ENCODE measurements at regions not wholly inside any gene's neighbourhood (a gene's known extent, or its start where the extent isn't known, plus 50 kb on each side); places are given as distances from the start of the nearest gene placed in this dataset.

DNA sequence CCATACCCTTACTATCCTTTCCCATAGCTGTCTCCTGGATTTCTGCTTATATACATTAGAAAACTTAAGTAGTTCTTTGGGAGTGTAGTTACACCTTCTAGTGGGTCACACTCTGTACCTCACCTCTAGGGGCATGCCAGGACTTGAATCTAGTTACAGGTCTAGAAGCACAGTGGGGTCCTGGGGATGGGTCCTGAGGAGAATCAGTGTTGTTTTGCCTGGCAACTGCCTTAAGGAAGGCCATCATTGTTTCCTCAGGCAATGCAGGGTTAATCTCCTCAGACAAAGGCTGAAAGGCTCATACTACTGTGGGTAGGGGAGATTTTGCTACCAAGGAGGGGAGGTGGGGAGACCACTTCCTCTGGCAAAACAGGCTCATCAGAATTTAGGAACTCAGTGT lies 750.3 kb downstream of the FAT4 start:
- TF ChIP-seq, protein P1, sequence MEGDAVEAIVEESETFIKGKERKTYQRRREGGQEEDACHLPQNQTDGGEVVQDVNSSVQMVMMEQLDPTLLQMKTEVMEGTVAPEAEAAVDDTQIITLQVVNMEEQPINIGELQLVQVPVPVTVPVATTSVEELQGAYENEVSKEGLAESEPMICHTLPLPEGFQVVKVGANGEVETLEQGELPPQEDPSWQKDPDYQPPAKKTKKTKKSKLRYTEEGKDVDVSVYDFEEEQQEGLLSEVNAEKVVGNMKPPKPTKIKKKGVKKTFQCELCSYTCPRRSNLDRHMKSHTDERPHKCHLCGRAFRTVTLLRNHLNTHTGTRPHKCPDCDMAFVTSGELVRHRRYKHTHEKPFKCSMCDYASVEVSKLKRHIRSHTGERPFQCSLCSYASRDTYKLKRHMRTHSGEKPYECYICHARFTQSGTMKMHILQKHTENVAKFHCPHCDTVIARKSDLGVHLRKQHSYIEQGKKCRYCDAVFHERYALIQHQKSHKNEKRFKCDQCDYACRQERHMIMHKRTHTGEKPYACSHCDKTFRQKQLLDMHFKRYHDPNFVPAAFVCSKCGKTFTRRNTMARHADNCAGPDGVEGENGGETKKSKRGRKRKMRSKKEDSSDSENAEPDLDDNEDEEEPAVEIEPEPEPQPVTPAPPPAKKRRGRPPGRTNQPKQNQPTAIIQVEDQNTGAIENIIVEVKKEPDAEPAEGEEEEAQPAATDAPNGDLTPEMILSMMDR (IDR thresholded peaks at IDR 0.05; ENCODE audit: control extremely low read depth, extremely low read depth): no peak
- H3K27ac ChIP-seq (ENCODE audit: low read depth in 1 of 2, low read length in 1 of 2): no peak overlapping the region
- H3K36me3 ChIP-seq (ENCODE audit: control insufficient read depth in 4 of 4, insufficient read depth in 4 of 4, low read length in 4 of 4): no peaks in the 10 kb centered on the region
- DNase-seq: no peak
- no peak overlapping the region for H3K4me3 ChIP-seq
- no peaks in the 10 kb centered on the region for H3K4me1 ChIP-seq (ENCODE audit: control insufficient read depth in 5 of 5, insufficient read depth in 5 of 5, low read length in 5 of 5)
- no peak overlapping the region for H3K9ac ChIP-seq (ENCODE audit: insufficient read depth in 1 of 2, low read length in 2 of 2)
- no peak for ATAC-seq (ENCODE audit: insufficient read depth, low FRiP score)
- H3K9me3 ChIP-seq (ENCODE audit: control insufficient read depth in 4 of 4, insufficient read depth in 3 of 4, low read length in 3 of 4): peaks cover 0 to 4% (median 1%) of the 10 kb centered on the region in 4 donors
- no peaks in the 10 kb centered on the region for H3K27me3 ChIP-seq (ENCODE audit: control insufficient read depth in 3 of 3, insufficient read depth in 3 of 3, low read length in 2 of 3)

DNA sequence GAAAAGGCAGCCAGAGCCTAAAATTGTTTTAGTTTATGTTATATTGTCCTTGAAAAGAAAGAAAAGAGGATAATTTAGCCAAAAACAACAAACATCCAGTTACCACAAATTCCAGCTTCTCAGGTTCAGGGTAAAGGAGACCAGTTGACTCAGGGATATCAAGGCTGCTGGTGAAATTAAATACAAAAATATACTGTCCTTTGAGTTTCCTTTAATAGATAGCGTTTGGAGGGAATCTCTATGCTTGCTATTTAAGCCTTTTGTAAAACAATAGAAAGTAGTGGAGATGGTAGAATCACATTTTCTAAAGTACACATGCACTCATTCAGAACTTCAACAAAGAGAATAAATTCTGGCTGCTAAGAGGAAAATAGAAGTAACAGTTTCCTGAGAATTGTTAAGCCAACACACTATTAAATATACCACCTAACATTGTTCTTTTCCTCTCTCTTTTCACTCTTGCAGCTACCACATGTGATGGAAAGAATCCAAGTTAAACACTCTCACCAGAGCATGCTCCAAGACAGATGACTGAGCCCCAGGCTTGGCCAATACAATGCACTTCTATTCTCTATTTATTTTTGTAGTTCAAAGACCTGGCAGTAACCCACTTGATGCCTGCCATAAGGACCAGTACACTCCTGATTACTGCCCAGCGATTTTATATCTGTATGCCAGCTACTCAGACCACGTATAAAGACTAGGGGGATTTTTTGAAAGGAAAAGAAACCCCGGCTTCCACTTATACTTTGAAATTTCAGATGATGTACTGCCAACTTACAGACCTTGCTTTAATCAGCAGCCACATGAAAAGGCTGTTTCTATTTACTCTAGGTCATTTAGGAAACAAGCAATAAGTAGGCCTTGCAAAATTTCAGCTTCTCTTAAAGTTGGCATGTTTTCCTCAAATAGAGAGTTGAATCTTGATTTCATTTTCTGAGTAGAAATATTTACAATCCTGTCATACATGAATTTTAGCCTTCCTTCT lies 756.9 kb downstream of the FAT4 start:
- TF ChIP-seq, protein P1 (IDR thresholded peaks at IDR 0.05; ENCODE audit: control extremely low read depth, extremely low read depth): no peak
- Histone ChIP-seq H3K4me3 (no peak overlapping the region), H3K9ac (ENCODE audit: insufficient read depth in 1 of 2, low read length in 2 of 2) (no peak overlapping the region), H3K27me3 (ENCODE audit: control insufficient read depth in 3 of 3, insufficient read depth in 3 of 3, low read length in 2 of 3) (no peaks in the 10 kb centered on the region), H3K27ac (ENCODE audit: low read depth in 1 of 2, low read length in 1 of 2) (no peak overlapping the region), H3K9me3 (ENCODE audit: control insufficient read depth in 4 of 4, insufficient read depth in 3 of 4, low read length in 3 of 4) (no peaks in the 10 kb centered on the region), H3K36me3 (ENCODE audit: control insufficient read depth in 4 of 4, insufficient read depth in 4 of 4, low read length in 4 of 4) (no peaks in the 10 kb centered on the region), H3K4me1 (ENCODE audit: control insufficient read depth in 5 of 5, insufficient read depth in 5 of 5, low read length in 5 of 5) (peaks cover 0 to 24% (median 0%) of the 10 kb centered on the region in 5 donors)
- 26 to 60% methylated on average over 4 of the region's 4 CpGs for WGBS, 2 donors
- DNase-seq: peak; percentile 64 to 89 (median 87)
- ATAC-seq (ENCODE audit: insufficient read depth, low FRiP score): peak; percentile 72

DNA sequence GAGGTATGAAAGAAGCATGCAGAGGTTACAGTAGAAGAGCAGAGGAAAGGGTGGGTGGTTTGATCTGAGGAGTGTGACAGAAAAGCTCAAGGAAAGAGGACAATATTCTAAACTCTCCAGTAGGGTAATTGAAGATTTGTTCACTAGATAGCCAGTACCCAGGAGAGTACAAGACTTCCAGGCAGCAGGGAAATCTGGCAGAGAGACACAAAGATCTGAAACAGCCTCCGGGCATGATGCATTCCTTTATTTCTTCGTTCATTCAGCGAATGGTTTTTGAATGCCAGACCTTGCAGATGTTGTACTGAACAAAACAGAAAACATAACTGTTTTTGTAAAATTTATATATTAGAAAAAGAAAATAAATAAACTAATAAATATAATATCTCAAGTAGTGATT lies 766.6 kb downstream of the FAT4 start:
- H3K9ac ChIP-seq (ENCODE audit: insufficient read depth in 1 of 2, low read length in 2 of 2): no peak overlapping the region
- H3K27ac ChIP-seq (ENCODE audit: low read depth in 1 of 2, low read length in 1 of 2): no peak overlapping the region
- H3K4me1 ChIP-seq (ENCODE audit: control insufficient read depth in 5 of 5, insufficient read depth in 5 of 5, low read length in 5 of 5): peaks cover 0 to 6% (median 0%) of the 10 kb centered on the region in 5 donors
- ATAC-seq (ENCODE audit: insufficient read depth, low FRiP score): no peak
- no peaks in the 10 kb centered on the region for H3K27me3 ChIP-seq (ENCODE audit: control insufficient read depth in 3 of 3, insufficient read depth in 3 of 3, low read length in 2 of 3)
- 91 to 93% methylated on average over 3 of the region's 3 CpGs for WGBS, 2 donors
- H3K36me3 ChIP-seq (ENCODE audit: control insufficient read depth in 4 of 4, insufficient read depth in 4 of 4, low read length in 4 of 4): no peaks in the 10 kb centered on the region
- TF ChIP-seq, protein P1 (IDR thresholded peaks at IDR 0.05; ENCODE audit: control extremely low read depth, extremely low read depth): no peak
- peaks cover 0 to 1% (median 0%) of the 10 kb centered on the region in 4 donors for H3K9me3 ChIP-seq (ENCODE audit: control insufficient read depth in 4 of 4, insufficient read depth in 3 of 4, low read length in 3 of 4)
- no peak overlapping the region for H3K4me3 ChIP-seq
- no peak for DNase-seq

All from lung (tissue), 11 donors.